ENCODE measurements at regions not wholly inside any gene's neighbourhood (a gene's known extent, or its start where the extent isn't known, plus 50 kb on each side); places are given as distances from the start of the nearest gene placed in this dataset.

GRCh38 chr3:145780301-145780700 lies 380.7 kb downstream of the PLOD2 start:
- no peak for DNase-seq

DNA sequence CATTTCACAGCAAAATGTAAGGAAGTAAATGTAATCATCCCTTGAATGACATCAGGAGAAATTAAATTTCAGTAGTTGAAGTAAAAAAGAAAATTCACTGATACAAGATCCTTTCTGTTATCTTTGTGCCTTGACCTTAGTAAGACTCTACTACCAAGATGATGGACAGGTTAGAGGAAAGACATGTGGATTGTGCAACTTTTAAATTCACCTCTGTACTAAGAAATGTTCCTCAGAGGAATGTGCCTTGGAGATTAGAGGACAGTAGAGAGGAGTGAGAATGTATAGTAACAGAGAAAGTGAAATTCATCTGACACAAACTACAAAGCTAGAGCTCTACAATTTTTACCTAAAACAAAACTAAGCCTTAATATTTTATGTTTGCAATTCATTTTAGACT lies 375.3 kb downstream of the PLOD2 start:
- DNase-seq = no peak

GRCh38 chr3:145798007-145798406 lies 363.0 kb downstream of the PLOD2 start:
- DNase-seq = no peak

DNA sequence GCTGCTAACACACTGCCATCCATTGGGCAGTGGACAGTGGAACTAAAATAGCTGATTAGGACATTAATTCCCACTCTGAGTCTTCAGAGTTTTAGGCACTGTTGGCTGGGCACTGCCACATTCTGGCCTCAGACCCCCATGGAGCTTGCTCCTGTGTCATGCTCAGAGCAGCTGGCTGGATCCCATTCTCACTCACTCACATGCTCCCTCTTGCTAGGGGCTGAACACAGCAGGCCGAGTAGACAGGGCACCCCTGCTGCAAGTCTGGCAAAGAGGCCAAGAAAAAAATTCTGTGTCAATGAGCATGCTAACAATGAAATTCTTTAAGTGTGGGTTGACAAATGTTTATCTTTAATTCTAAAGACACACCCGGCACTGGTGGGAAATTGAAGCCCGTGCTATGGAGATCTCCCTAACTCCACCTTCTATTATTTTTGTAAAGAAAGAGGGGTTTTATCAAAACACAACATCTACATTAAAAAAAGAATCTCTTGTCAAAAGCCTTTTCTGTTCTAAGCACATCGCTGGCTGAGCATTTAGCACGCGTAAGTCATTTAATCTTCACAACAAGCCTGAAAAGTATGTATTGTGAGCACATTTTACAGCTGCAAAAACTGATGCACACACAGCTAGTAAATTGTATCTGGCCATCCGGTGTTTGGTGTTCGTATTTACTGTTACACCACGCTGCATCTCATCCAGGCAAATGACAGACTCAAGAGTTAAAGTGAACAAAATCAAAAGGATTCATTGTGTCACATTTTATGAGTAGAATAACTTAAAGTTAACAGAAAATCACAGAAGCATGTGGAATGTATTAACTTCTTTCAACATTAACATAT lies 362.1 kb downstream of the PLOD2 start:
- no peak for DNase-seq

DNA sequence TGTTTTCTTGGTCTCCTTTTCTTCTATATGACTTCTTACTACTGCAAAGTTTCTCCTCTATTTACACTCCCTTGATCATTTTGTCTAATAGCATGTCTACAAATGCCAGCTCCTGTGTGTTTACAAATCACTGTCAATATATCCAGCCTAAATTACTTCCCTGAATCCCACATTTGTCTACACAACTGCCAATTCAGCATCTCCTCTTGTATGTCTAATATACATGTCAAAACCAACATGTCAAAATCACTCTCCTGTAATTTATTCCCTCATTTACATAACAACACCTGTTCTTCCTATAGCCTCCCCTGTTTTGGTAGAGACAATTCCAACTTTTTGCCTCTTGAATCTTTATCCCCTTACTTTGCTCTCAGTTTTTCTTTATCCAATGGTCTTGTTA lies 359.3 kb downstream of the PLOD2 start:
- DNase-seq = no peak

GRCh38 chr3:145807990-145808389 lies 353.0 kb downstream of the PLOD2 start:
- DNase-seq = no peak

DNA sequence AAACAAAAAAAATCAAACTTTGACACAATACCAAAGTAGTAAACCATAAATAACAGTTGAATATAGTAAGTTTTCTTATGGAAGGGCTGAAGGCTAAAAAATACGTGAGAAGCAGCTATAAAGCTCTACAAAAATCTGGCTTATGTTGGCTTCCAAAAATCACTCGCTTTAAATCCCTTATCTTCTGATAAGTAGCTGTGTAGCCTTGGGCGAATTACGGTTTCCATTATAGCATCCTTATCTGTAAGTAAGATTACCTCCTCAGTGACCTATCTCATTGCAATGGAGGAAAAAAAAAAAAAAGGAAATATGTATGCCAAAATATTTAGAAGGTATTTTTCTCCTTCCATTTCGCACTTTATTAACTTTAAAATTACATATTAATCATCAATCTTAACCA lies 348.6 kb downstream of the PLOD2 start:
- DNase-seq = no peak

DNA sequence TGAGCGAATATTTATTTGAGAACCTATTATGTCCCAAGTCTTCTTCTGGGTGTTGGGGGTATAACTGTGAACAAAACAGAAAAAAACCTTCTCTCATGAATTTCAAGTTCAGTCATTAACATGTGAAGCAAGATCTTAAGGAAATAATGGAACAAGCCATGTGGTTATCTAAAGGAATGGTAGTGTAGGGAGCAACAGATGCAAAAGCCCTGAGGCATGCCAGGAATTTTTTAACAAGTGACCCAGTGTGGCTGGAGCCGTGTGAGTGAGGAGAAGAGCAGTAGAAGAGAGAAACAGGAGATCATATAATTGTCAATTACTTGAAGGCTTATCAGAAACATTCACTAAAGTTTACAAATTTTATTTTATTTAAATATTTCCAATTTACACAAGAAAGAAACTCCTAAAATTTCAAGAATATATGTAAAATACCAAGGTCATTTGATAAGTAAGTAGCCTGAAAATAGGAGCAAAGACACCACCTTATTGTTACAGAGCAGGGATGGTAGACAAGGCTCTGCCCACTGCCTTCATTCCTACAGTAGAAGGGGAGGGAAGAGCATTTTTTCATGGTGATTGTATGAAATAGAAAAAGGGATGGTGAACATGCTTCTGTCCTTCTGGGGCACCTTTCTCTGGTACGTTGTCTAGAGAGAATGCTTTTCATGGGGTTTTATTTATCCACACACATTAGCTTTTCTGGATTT lies 345.1 kb downstream of the PLOD2 start:
- no peak for DNase-seq

DNA sequence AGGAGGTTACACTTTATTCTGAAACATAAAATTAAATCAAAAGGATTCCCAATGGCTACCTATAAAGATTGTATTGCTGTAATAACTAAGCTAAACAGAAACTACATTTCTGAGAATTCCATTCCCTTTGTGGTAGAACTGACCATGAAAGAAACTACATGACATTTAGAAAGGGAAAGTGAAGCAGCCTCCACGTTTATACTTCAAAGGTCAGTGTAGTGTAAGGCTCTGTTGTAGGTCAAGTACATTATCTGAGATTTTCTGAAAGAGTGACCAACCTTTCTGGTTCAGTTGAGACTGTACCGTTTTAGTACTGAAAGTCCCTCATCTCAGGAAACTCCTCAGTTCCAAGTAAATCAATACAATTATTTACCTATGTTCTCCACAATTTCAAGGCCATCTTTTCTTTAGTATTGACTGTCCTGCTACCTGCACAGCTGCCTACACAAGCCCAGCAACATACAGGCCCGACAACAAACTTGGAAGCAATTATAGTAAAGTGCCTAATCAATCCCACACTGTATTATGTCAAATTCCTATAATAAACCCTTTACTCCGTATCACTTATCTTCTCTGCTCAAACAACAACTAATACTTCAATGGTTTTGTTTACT lies 343.0 kb downstream of the PLOD2 start:
- no peak for DNase-seq

DNA sequence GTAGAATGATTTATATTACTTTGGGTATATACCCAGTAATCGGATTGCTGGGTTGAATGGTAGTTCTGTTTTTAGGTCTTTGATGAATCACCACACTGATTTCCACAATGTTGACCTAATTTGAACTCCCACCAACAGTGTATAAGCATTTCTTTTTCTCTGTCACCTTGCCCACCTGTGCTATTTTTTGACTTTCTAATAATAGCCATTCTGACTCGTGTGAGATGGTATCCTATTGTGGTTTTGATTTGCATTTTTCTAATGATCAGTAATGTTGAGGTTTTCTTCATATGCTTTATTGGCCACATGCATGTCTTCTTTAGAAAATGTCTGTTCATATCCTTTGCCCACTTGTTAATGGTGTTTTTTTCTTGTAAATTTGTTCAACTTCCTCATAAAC lies 340.8 kb downstream of the PLOD2 start:
- DNase-seq = no peak

- DNase-seq = no peak
These were observed 318.6 kb downstream of the PLOD2 start for GRCh38 chr3:145842294-145842902.

DNA sequence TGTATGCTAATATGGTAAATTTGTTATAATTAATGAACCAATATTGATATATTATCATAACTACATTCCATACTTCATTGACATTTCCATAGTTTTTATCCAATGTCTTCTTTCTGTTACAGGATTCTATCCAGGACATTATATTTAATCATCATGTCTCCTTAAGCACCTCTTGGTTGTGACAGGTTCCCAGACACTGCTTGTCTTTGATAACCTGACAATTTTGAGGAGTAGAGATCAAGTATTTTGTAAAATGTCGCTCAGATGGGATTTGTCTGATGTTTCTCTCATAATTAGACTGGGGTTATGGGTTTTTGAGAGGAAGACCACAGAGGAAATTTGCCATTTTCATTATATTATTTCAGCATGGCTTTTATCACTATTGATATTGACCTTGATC lies 317.4 kb downstream of the PLOD2 start:
- DNase-seq = no peak

GRCh38 chr3:145849115-145849514 lies 311.9 kb downstream of the PLOD2 start:
- DNase-seq = no peak

DNA sequence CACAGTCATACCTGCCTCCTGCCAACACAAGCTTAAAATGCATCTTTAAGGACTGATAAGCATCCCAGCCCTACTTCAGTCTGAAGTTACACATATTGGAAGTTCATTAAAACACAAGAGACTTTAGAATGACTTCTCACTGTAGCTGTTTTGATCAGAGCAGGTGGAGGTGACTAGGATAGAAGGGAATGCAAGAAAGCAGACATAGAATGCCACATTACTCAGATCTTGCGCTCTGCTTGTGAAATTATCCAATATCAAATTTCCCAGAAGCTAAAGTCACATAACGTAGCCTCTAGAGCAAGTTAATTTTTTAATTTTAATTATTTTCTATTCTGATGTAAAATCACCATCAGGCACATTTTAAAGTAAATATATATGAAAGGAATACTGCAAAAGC lies 306.5 kb downstream of the PLOD2 start:
- DNase-seq = no peak

GRCh38 chr3:145857956-145858355 lies 303.0 kb downstream of the PLOD2 start:
- no peak for DNase-seq

GRCh38 chr3:145864336-145864735 lies 296.6 kb downstream of the PLOD2 start:
- DNase-seq = no peak

GRCh38 chr3:145865399-145866018 lies 295.5 kb downstream of the PLOD2 start:
- no peak for DNase-seq

DNA sequence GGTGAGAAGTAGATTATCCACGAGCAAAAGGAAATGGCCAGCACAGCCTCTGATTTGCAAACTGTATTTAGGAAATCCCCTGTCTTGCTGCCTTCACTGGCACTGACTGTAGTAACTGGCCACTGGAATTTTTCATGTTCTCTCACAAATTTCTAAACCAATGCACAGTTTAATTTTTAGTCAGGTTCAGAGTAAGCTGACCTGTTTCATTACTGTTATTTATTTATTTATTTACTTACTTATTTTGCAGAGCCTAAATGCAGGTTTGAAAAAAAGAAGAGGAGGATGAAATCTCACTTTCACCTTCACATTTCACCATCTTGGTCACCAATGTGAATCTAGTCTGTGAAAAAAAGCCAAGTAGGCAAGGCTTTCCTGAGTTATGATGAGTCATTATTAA lies 291.0 kb downstream of the PLOD2 start:
- no peak for DNase-seq

DNA sequence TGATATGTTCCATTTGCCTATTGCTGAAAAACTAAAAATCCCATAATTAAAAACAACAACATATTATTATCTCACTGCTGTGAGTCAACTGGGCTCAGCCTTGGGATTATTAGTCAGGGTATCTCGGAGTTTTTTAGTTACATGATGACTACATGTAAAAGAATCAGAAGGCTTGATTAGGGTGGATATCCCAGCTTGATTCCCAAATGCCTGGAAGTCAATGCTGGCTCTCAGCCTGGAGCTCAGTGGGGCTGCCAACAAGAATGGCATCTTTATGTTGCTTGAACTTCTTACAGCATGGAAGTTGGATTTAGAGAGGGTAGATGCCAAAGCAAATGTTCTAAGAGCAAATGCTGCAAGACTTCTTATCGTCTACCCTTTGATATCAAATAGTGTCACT lies 278.5 kb downstream of the PLOD2 start:
- DNase-seq = no peak

- no peak for DNase-seq
These were observed 271.3 kb downstream of the PLOD2 start for GRCh38 chr3:145889730-145890129.

GRCh38 chr3:145892869-145893268 lies 268.1 kb downstream of the PLOD2 start:
- DNase-seq = no peak

GRCh38 chr3:145893331-145893730 lies 267.7 kb downstream of the PLOD2 start:
- DNase-seq = no peak

DNA sequence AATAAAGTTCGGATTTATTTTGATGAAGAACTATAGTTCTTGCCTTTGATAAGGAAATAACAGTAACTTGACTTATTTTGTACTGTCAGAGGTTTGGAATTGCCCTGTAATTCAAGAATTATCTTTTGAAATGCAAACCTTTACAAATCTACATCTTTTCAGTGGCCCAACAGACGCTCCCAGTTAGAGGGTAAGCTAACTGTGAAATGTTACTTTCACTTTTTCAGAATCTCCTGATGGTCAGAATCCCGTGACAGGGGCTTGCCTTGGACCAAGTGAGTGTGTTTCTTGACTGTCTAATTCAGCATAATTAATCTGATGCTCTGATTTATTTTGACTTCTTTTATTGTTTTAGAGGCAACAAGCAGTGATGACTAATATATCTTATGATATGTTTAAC lies 262.5 kb downstream of the PLOD2 start:
- DNase-seq = no peak
